ENCODE measurements at regions not wholly inside any gene's neighbourhood (a gene's known extent, or its start where the extent isn't known, plus 50 kb on each side); places are given as distances from the start of the nearest gene placed in this dataset.

- TF ChIP-seq MLXIP (CRISPR knock-in tag; IDR thresholded peaks at IDR 0.05; ENCODE audit: borderline replicate concordance), result no peak
- no peak for TF ChIP-seq JUNB (CRISPR knock-in tag; IDR thresholded peaks at IDR 0.05; ENCODE audit: borderline replicate concordance)
- TF ChIP-seq BCLAF1 (IDR thresholded peaks at IDR 0.05), result no peak
- no peak for TF ChIP-seq ZNF354B (CRISPR knock-in tag; IDR thresholded peaks at IDR 0.05)
- no peak for TF ChIP-seq JARID2 (CRISPR knock-in tag; IDR thresholded peaks at IDR 0.05; ENCODE audit: insufficient replicate concordance)
- no peak for TF ChIP-seq POLR2AphosphoS2 (IDR thresholded peaks at IDR 0.05; ENCODE audit: low read depth, low read length)
- TF ChIP-seq ZMAT3 (CRISPR knock-in tag; conservative IDR thresholded peaks at IDR 0.05), result no peak
- TF ChIP-seq YEATS4 (CRISPR knock-in tag; IDR thresholded peaks at IDR 0.05; ENCODE audit: borderline replicate concordance), result no peak
- TF ChIP-seq CENPBD1 (CRISPR knock-in tag; IDR thresholded peaks at IDR 0.05; ENCODE audit: borderline replicate concordance, low read depth), result no peak
- TF ChIP-seq NBN (conservative IDR thresholded peaks at IDR 0.05), result no peak
- no peak for TF ChIP-seq ETV5 (CRISPR knock-in tag; IDR thresholded peaks at IDR 0.05; ENCODE audit: borderline replicate concordance)
These were observed 266.7 kb downstream of the CSNK1G3 start (continued) for GRCh38 chr5:123778641-123779040.
